Thyroid gland (tissue), 4 donors: ENCODE measurements at regions not wholly inside any gene's neighbourhood (a gene's known extent, or its start where the extent isn't known, plus 50 kb on each side); places are given as distances from the start of the nearest gene placed in this dataset.

ENCODE experiments used
- CTCF ChIP-seq, 6 experiments: fragments of 200-600 bp in 3 of 6; fragments of 450-650 bp in 3 of 6; sonication (generic) in 3 of 6; IDR thresholded peaks; one replicate each; pipeline ENCODE4 v1.5.1; 2016 to 2019; ENCODE audit warnings: antibody characterized with exemption in 6 of 6, mild to moderate bottlenecking in 2 of 6, inconsistent platforms in 1 of 6, moderate library complexity in 1 of 6
- POLR2A ChIP-seq, 2 donors: fragments of 450-650 bp; IDR thresholded peaks; one replicate each; pipeline ENCODE4 v1.6.1; 2017; ENCODE audit warnings: antibody characterized with exemption in 2 of 2, mild to moderate bottlenecking in 2 of 2, moderate library complexity in 1 of 2

- TF ChIP-seq CTCF (IDR thresholded peaks at IDR 0.05) (no peak), POLR2A (IDR thresholded peaks at IDR 0.05) (no peak)
Measured at GRCh38 chr10:129222436-129222835, 244.6 kb upstream of the MGMT start.
